Occipital lobe (tissue), 1 donor: ENCODE measurements at regions not wholly inside any gene's neighbourhood (a gene's known extent, or its start where the extent isn't known, plus 50 kb on each side); places are given as distances from the start of the nearest gene placed in this dataset.

ENCODE experiments used
- DNase-seq: peaks from one replicate; lab custom pipeline; 2025; lab: John Stamatoyannopoulos, UW

DNA sequence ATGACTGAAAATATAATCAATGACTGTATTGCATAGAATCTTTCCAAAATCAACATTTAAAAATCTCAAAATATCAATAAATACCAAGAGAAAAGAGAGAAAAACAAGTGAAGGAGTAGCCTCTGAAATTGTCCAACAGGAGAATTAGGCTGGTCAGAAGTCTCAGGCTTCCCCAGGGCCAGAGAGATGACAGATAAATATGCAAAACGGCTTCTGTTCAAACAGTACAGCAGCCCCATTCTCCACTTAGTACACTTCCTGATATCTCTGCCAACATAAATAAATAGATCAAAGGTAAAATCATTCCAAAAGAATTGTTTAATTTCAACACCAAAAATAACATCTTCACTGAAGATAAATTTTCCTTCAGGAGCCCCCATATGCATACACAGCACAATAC, 204.7 kb upstream of the GABRA2 start:
- no peak for DNase-seq

DNA sequence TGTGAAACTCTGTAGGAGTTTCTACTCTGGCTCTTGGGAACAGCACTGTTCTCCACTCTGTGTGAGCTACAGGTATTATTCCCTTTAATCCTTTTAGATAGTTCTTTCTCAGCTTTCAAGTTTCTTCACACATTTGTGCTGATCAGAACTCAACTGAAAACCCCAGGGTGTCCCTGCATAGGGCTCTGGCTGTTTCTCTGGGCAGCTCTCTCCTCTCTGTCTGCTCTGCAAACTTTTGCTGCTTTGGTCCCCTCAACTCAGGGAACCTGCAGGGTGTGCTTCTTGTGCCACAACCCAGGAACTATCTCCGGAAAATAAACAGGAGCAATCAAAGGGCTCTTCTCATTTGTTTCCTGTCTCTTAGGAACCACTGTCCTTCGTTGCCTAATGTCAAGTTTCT, 196.6 kb upstream of the GABRA2 start:
- peak; percentile 0 for DNase-seq

DNA sequence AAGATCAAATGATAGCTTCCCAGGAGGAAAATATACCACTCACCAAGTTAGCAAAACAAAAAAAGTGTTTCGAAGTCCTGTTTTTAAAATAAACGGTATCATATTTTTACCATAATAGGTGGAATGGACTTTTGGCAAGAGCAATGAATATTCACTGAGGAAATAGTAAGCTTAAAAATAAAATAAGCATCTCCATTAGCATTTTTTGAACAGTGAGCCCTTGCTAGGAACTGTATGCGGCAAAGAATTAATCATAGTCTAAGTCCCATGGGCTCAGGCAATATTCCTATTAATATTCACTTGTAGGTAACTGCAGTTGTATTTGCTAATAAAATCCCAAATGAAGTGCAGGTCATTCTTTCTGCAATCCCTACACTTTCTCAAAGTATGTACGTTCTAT, 191.7 kb upstream of the GABRA2 start:
- DNase-seq: no peak

DNA sequence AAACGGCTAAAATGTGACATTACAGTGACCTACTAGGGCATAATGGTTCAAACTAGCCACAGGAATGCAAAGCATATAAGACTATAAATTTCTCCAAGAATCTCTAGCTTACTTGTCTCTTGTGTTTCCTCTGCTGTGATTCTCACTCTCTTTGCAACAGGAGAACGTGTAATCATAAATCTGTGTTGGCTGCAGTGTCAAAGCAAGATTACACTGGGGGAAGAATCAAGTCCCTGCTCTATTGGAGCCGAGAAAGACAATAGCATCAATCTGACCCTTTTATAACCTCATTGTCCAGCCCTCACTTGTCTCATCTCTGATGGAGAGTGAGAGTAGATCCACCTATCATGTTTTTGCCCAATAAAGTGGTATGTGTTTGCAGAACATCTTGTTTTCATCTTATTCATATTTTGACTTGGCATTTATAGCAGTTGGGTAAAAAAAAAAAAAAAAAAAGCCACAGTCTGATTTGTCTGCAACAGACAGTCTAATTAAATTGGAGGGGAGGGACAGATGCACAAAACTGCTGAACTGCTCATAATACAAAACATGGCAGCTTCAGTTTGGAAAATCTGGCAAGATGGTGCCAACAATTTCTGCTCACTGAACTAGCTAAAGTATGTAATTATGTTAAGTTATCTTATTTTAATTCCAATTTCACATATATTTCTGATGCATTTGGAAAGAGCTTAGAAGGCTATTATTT, 165.0 kb upstream of the GABRA2 start:
- no peak for DNase-seq

DNA sequence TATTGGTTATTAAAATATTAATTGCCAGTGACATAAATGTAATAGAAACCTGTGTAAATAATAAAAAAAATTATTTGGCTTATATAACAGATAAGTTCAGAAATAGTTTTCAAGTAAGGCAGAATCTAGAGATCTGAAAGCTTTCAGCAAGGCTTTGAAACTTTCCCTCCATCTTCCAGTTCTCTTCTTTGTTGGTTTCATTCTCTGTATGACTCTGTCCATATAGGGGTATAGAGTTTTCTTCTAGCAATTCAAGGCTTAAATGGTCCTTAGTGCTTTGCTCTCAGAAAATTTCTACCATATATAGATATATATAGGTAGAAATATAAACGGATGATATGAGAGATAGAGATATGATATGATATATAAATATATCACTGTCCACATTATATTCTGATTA, 160.5 kb upstream of the GABRA2 start:
- DNase-seq: no peak

DNA sequence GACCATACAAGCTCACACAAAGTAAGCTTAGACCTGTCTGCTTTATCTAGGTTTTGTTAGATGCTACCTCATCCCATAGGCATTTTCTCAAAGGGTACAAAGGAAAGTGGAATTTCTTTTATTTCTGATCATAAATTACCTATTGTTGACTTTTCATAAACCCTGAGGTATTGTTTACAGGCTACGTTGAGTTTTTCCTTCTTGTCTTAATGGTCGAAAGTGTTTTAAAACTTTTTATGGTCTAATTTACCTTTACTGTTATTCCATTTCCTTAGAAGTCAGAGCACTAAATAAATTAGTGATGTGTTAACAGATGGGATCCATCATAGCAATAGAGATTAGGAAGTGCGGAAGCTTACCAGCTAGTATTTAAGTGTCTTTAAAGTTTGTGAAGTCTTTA, 159.2 kb upstream of the GABRA2 start:
- DNase-seq: no peak

DNA sequence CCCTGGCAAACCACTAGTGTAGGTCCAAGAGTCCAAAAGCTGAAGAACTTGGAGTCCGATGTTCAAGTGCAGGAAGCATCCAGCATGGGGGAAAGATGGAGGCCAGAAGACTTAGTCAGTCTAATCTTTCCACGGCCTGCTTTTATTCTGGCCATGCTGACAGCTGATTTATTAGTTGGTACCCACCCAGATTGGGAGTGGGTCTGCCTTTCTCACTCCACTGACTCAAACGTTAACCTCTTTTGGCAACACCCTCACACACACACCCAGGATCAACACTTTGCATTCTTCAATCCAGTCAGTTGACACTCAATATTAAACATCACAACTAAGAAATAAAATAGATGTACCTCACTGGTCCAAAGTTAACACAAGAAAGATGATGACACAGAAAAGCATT, 134.8 kb upstream of the GABRA2 start:
- DNase-seq: no peak

DNA sequence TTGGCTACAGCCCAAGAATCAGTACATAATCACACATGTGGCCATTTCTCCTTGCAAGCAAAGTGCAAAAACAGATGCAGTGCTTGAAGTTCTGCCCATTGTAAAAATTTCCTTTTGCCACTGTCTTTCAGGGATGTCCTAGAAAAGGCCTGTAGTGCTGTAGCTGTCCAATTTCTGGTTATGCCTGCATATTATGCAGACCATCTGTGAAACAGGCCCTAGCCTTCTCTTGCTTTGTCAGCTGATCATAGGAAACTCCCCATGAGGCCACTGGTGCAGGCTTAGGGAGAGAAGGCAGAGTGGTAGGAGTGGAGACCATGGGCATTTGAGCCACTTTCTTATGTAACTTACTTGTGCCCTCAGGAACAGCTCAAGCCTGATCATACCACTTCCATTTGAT, 130.4 kb upstream of the GABRA2 start:
- no peak for DNase-seq

DNA sequence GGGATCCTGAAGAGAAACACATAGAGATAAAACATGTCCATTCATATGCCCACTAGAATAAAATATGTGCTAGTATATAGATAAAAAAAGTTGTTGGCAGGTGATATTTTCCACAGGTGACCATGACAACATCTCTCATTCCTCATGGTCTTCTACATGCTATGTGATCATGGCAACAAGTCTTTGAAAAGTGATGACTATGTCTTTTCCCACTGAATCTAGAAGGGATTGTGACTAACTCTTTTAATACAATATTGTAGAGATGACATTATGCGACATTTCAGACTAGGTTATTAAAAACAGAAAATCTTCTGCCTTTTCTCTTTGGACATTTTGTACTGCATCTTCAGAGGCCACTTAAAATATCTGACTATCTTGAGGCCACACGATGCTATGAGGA, 126.0 kb upstream of the GABRA2 start:
- DNase-seq: no peak

DNA sequence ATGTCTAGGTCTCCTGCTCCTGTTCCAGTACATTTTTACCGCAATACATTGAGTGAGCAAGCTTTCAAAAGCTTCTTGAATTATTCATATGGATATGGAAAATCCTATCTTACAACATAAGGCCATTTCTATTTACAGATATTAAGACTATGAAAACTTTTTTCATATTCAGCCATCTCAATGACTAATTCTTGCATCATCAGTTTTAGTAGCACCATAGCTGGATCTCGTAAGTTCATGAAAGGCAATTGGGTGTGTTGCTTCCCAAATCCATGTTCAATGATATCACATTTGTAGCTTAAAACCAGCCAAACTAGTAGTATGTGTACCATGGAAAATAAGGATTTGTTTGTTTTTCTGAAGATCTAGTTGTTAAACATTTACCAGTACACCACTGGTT, 118.3 kb upstream of the GABRA2 start:
- no peak for DNase-seq

DNA sequence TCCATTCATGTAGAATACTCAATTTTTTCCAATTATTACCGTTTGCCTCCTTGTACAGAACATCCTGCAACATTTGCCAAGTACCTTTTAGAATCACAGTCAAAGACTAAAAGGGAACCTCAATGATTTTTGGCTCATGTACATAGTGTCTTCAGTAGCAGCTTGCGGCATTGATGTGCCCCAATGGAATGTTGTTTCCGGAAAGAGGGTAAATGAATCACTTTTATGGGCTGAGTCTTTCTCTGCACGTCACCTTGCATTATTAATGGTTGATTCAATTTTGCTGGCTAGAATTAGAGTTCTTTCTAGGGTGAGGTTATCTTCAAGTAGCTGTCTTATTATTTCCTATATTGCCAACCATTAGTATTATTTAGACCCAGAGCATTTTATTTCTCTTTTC, 116.9 kb upstream of the GABRA2 start:
- no peak for DNase-seq

DNA sequence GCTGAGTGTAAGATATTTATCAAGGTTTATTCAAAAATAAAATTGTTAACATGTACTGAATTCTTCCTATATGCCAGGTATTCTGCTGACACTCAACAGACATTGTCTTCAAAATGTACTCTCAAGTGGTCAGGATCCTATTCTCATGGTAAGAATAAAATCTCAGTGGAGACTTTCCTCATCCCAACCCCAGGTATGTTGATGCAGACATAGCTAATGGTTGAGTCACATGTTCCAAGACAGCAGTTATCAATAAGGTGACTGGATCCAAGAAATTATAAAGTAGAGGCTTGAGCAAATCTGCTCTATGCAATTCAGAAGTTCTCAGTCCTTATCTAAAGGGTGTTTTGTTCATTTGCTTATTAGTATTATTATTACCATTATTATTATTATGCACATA, 115.2 kb upstream of the GABRA2 start:
- DNase-seq: no peak

DNA sequence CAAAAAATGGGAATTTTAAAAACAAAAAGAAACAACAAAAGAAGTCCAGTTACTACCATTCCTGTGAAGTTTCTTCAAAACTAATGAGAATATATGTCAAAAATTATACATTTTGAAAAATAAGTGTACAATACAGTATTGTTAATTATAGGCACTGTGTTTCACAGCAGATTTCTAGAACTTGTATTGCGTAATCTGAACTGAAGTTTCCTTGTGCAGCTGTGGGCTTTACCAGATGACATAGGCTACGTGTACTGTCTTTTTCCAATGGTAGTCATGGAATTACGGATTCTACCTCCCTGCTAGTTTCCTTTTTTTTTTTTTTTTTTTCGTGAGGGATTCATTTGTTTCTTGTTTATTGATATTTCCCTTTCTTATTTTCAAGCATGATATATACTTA, 113.8 kb upstream of the GABRA2 start:
- DNase-seq: no peak

DNA sequence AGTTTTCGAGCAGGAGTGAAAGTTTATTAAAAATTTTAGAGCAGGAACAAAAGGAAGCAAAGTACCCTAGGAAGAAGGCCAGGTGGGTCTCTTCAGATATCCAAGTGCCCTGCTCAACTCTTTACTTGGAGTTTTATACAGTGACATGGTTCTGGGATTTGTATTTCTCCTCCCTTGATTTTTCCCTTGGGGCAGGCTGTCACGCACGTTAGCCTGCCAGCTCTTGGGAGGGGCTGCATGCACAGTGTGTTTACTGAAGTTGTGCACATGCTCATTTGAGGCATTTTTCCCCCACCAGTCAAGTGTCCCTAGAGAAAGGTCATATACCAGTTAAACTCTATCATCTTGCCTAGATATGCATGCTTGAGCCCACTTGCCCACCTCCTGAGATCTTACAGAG, 102.5 kb upstream of the GABRA2 start:
- DNase-seq: no peak

DNA sequence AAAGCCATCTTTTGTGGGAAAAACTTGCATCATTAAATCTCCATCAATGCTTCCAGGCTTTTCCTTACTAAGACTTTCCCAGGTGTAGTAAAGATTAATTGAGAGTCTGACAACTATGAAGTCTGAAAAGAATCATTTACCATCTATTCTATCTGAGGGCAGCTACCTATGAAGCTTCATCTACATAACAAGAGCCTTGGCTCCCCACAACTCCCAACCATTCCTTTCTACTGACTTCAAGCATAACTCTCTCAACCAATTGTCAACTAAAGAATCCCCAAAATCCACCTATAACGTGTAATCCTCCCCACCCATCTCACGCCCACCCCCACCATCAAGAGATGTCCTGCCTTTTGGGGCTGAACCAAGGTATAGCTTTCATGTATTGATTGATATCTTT, 101.5 kb upstream of the GABRA2 start:
- no peak for DNase-seq

DNA sequence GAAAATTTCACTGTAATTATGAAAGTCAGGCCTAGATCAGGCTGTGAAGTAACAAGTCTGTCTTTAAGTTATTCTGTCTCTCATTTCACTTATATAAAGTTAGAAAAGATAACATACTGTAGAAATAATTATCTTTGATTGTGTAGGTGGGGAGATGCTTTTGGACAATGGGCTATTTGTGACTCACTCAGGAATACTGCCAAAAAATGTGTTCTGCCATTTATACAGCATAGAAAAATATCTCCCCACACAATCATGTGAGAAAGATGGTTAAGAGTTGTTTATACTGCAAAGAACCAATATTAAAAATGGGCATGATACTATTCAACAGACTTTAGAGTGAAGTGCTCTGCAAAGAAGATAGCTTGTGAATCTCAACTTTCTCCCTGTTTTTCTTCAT, 95.0 kb upstream of the GABRA2 start:
- DNase-seq: no peak

DNA sequence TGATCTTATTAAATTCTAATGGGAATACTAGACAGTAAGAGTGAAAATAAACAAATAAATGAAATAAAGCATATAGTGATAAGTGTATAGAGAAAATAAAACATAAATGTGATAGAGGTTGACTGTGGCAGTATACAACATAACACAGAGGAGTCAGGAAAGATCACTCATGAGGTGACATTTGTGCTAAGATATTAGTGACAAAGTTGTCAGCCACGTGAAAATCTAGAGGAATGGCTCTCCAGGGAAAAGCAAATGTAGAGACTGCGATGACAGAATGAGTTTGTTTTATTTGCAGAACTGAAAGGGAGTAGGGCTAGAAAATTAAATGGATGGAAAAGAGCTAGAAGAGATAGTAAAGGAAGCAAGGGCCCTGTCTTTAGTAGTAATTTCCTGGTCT, 72.8 kb upstream of the GABRA2 start:
- no peak for DNase-seq

DNA sequence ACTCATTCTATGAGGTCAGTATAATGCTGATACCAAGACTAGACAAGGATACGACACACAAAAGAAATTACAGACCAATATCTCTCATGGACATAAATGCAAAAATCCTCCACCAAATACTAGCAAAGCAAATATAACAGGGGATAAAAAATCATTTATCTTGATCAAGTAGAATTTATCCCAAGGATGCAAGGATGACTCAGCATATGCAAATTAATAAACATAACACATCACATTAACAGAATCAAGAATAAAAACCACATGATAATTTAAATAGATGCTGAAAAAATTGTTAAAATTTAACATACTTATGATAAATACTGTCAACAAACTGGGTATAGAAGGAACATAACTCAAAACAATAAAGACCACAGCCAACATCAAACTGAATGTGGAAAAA, 69.4 kb upstream of the GABRA2 start:
- DNase-seq: no peak

DNA sequence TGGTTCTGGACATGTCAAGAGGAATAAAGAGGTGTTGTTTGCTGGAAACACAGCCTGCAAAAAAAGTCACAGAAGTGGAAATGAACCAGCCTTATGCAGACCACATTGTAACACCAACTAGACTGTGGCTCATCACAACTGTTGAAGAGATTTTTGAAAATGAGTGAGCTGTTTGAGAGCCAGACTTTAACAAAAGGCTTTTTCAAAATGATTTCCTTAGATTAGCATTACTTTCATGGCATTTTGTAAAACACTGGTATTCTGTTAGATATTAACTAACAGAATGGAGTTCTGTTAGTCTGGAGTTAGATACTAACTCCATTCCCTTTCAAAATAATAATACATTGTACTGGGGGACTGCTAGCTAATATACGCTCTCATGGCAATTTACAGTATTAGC, 60.6 kb upstream of the GABRA2 start:
- no peak for DNase-seq

DNA sequence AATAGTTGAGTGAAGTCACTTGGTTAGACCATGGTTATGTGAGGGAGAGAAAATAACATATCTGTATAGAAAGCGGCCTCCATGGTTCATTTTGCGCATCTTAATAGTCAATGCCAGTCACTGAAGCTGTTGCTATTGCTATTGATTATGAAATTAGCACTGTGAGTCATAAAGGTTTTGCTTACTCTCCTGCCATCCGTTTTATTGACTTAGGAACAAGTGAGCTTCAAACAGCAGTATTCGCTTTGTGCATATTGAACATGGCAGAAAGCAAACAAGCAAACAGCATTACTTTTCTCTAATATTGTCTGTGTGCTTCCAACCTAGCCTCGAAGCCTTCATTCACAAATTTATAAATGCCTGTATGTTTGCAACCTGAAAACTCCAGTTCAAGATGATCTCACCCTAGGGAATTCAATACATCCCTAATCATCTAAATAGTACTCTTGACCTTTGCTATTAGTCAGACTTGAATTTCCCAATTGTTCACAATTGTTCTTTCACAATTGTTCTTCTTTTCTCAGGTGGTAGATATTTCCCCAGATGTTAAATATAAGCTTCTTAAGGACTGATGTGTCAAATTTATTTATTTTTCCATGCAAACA, 55.9 kb upstream of the GABRA2 start:
- no peak for DNase-seq

DNA sequence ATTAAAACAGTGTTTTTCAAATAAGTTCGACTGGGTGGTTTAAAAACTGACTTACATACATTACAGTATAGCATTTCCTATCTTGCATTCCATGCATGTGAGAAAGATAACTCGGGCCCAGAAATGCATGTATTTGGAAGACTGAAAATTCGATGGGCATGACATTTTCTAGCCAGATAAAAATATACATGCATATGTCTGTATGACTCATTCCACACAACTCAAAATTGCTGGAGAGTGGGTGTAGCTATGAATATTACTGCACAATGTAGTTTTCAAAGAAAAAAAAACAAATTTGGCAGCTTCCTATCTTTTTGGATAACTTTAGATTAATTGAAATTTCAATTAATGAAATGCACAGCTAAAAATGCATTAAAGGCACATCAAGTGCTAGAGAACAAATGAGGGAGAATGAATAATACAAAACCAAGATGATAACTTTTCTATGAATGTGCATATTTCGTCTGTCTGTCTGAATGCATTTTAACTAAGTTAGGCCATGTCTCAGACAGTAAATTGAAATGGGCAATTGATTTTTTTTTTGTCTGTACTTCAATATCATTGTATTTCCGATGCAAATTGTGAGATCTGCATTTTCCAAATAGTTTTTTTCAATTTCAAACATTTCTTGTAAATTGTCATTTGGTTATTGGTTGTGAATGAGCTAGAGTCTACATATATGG, 54.5 kb upstream of the GABRA2 start:
- DNase-seq: no peak

DNA sequence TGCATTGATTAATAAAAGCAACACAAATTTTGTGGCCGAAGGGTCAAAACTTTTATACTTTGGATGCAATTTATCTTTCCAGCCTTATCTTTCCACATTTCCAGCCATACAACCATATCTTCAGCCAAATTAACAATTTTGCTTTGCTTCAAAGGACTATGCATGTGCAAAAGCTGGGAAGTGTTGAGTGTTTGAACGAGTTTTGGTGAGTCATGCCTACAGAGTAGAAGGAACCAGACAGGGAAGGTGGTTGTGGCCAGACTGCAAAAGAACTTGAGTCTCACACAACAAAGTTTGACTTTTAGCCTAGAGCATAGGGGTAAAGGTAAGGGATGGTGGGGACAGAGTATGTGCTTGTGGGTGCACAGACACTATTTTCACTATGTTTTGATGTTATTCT, 53.0 kb upstream of the GABRA2 start:
- DNase-seq: peak; percentile 3

DNA sequence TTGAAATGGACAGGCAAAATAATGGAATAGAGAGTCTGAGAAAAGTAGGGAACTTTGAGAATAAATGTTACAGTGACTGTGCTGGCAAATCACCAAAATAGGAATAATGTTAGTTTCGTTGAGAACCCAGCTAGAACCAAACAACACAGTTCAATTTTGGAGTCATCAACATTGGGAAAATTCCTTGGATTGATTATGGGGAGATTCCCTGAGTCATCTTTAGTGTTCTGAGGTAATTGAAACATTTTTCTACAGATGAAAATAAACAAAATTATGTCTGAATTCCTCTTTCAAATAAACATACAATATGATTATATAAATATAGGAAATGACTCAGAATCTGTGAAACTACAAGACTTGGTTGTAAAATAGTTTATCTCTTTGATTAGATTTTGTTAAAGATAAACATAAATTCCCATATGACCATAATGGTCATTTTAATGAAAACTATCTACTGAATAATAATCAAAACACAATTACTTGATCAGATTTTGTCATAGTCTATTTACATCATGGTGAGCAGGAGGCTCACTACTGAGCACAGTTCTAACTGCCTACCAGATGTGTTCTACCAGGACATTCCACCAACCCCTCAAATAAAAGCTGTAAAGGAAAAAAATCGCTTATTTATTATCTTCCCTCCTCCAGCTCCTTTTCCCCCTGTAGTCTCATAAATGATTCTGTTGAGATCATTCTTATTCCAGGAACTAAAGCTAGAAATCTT, 51.4 kb upstream of the GABRA2 start:
- DNase-seq: no peak
